ENCODE measurements at regions not wholly inside any gene's neighbourhood (a gene's known extent, or its start where the extent isn't known, plus 50 kb on each side); places are given as distances from the start of the nearest gene placed in this dataset.

- Histone ChIP-seq H2AFZ (ENCODE audit: low read length) (no peak overlapping the region), H3K9ac (ENCODE audit: insufficient read depth, low read depth, low read length) (no peak overlapping the region), H3K27ac (ENCODE audit: extremely low read length, insufficient read depth, low read length) (no peak overlapping the region), H3K27me3 (ENCODE audit: control insufficient read depth in 1 of 2, insufficient read depth in 2 of 2, low read length in 2 of 2) (no peaks in the 10 kb centered on the region), H3K79me2 (ENCODE audit: insufficient read depth, low read length) (no peaks in the 10 kb centered on the region), H3K36me3 (replicated peaks in 1 of 2; ENCODE audit: control insufficient read depth in 1 of 2, insufficient read depth in 2 of 2, low read length in 2 of 2) (no peaks in the 10 kb centered on the region), H3K4me1 (ENCODE audit: insufficient read depth, low read length) (no peaks in the 10 kb centered on the region), H3K9me3 (ENCODE audit: low read length) (peaks cover 94% of the 10 kb centered on the region), H3K4me2 (ENCODE audit: low read depth, low read length) (no peak overlapping the region), H3K4me3 (replicated peaks in 1 of 3; ENCODE audit: insufficient read depth in 1 of 3, low read depth in 2 of 3, low read length in 3 of 3) (no peak overlapping the region), H4K20me1 (ENCODE audit: insufficient read depth, low read length) (no peaks in the 10 kb centered on the region)
- DNase-seq (ENCODE audit: low spot score) = no peak
- TF ChIP-seq ZSCAN31 (CRISPR knock-in tag; IDR thresholded peaks at IDR 0.05; ENCODE audit: low read depth) = no peak
- TF ChIP-seq ZNF687 (CRISPR knock-in tag; IDR thresholded peaks at IDR 0.05) = no peak
- TF ChIP-seq AGO1 (IDR thresholded peaks at IDR 0.05; ENCODE audit: low read depth, low read length, poor library complexity, severe bottlenecking) = no peak
- TF ChIP-seq ZNF362 (CRISPR knock-in tag; IDR thresholded peaks at IDR 0.05; ENCODE audit: borderline replicate concordance) = no peak
- no peak for TF ChIP-seq TCF7L2 (IDR thresholded peaks at IDR 0.05; ENCODE audit: low read depth, low read length)
- CTCF ChIA-PET (ENCODE audit: low intra/inter-chr PET ratio, low total read pairs) = no interaction called here
- in situ Hi-C loops (cut with HindIII; ENCODE audit: extremely low pct_ligation_motif_present, low pct_unique_long_range_greater_than_20kb) (no loop called here), intact Hi-C loops (cut with micrococcal nuclease; ENCODE audit: unreplicated experiment) (no loop called here)
- no peak for FAIRE-seq
- POLR2A ChIA-PET = no interaction called here
- no TSS peak for BruUV-seq (replicated peaks)
- ATAC-seq = no peak
Observed at GRCh38 chr6:23245572-23245971, 676.2 kb downstream of the HDGFL1 start.

Measured in HepG2 (cell line).